Right lobe of liver (tissue), 4 donors: ENCODE measurements at regions not wholly inside any gene's neighbourhood (a gene's known extent, or its start where the extent isn't known, plus 50 kb on each side); places are given as distances from the start of the nearest gene placed in this dataset.

Source experiments
- POLR2A ChIP-seq: fragments of 450-650 bp; IDR thresholded peaks from one replicate; pipeline ENCODE4 v1.6.1; 2017; ENCODE audit warnings: antibody characterized with exemption, mild to moderate bottlenecking
- TF ChIP-seq, protein P1 (sequence below), 4 donors: fragments of 200-600 bp in 3 of 4; fragments of 450-650 bp in 1 of 4; IDR thresholded peaks; one replicate each; pipeline versions ENCODE4 v1.5.1 to v1.8.0; 2016 to 2022; ENCODE audit warnings: antibody characterized with exemption in 4 of 4, mild to moderate bottlenecking in 2 of 4
- donor health status: DM: no; HTN: no; CAD: no.
- donor health status: DM: no; HTN: no; CAD: no.
- donor health status: DM: no; HTN: yes; CAD: no.

DNA sequence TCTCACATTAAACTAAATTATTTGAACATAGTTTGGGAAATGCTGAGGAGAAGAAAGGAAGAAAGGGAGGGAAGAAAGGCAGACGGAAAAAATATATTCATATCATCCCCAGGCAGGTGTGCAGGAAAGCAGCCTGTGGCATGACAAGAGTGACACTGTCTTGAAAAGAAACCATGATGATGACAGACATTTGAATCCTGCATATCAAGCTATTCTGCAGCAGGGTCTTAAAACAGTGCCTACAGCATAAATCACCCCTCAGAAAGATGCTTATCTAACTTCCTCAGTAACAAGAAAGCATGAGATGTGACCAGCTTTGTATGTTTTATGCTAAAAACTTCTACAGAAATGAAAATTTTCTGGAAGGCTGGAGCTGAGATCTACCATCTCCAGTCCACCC lies 144.5 kb upstream of the GRM7 start:
- TF ChIP-seq, protein P1, sequence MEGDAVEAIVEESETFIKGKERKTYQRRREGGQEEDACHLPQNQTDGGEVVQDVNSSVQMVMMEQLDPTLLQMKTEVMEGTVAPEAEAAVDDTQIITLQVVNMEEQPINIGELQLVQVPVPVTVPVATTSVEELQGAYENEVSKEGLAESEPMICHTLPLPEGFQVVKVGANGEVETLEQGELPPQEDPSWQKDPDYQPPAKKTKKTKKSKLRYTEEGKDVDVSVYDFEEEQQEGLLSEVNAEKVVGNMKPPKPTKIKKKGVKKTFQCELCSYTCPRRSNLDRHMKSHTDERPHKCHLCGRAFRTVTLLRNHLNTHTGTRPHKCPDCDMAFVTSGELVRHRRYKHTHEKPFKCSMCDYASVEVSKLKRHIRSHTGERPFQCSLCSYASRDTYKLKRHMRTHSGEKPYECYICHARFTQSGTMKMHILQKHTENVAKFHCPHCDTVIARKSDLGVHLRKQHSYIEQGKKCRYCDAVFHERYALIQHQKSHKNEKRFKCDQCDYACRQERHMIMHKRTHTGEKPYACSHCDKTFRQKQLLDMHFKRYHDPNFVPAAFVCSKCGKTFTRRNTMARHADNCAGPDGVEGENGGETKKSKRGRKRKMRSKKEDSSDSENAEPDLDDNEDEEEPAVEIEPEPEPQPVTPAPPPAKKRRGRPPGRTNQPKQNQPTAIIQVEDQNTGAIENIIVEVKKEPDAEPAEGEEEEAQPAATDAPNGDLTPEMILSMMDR (IDR thresholded peaks at IDR 0.05), result no peak
- no peak for TF ChIP-seq POLR2A
